Ascending aorta (tissue), 2 donors: ENCODE measurements at regions not wholly inside any gene's neighbourhood (a gene's known extent, or its start where the extent isn't known, plus 50 kb on each side); places are given as distances from the start of the nearest gene placed in this dataset.
"Not testable (repeated sequence)": the region's sequence is repeated elsewhere in the genome, so short reads cannot be mapped to it uniquely, and the experiment has no call there.

ENCODE experiments used
- DNase-seq, 2 donors: peaks; one replicate each; pipeline ENCODE4 v3.0.0-alpha.2; 2019; ENCODE audit warnings: low spot score in 2 of 2
- H3K27ac ChIP-seq, 2 donors: fragments of 200-600 bp; sonication (generic); one replicate each; pipeline ENCODE4 v1.5.1; 2016 to 2017; ENCODE audit warnings: mild to moderate bottlenecking in 1 of 2
- H3K27me3 ChIP-seq: fragments of 200-600 bp; sonication (generic); one replicate; pipeline ENCODE4 v1.5.1; 2017
- H3K36me3 ChIP-seq, 2 donors: fragments of 200-600 bp; sonication (generic); one replicate each; pipeline ENCODE4 v1.5.1; 2016
- H3K4me1 ChIP-seq, 2 donors: fragments of 200-600 bp; sonication (generic); one replicate each; pipeline ENCODE4 v1.5.1; 2016 to 2017; ENCODE audit warnings: mild to moderate bottlenecking in 1 of 2
- H3K4me3 ChIP-seq, 2 donors: fragments of 200-600 bp; sonication (generic); one replicate each; pipeline ENCODE4 v1.5.1; 2016 to 2017; ENCODE audit warnings: mild to moderate bottlenecking in 1 of 2
- H3K9me3 ChIP-seq, 2 donors: fragments of 200-600 bp; sonication (generic); one replicate each; pipeline ENCODE4 v1.5.1; 2016
- intact Hi-C: fragments of 100-400 bp; cut with DNase I; formaldehyde crosslinking; loops from one replicate; pipeline ENCODE4 v1.15.1; 2023
- TF ChIP-seq, protein P1 (sequence below), 3 experiments: fragments of 200-600 bp in 2 of 3; fragments of 450-650 bp in 1 of 3; sonication (generic) in 2 of 3; IDR thresholded peaks; one replicate each; pipeline ENCODE4 v1.5.1; 2016 to 2019; ENCODE audit warnings: antibody characterized with exemption in 3 of 3, mild to moderate bottlenecking in 1 of 3, moderate library complexity in 1 of 3

DNA sequence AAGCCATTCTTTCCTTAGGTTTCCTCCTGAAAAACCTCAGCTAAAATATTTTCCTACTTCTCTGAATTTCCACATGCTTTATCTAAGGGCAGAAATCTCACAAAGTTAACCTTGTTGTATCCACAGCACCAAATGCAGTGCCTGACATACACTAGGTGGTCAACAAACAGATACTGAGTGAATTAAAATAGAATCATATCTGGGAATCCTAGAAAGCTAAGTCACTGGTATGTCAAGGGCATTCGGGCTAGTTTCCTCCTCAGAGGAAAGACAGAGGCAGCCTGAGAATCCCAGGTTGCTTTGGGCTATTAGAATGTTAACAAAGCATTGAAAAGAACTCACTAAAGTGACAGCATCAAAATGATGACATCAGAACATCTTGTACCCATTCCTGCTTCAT, 132.7 kb upstream of the F13A1 start:
- no peaks in the 10 kb centered on the region for H3K9me3 ChIP-seq
- TF ChIP-seq, protein P1, sequence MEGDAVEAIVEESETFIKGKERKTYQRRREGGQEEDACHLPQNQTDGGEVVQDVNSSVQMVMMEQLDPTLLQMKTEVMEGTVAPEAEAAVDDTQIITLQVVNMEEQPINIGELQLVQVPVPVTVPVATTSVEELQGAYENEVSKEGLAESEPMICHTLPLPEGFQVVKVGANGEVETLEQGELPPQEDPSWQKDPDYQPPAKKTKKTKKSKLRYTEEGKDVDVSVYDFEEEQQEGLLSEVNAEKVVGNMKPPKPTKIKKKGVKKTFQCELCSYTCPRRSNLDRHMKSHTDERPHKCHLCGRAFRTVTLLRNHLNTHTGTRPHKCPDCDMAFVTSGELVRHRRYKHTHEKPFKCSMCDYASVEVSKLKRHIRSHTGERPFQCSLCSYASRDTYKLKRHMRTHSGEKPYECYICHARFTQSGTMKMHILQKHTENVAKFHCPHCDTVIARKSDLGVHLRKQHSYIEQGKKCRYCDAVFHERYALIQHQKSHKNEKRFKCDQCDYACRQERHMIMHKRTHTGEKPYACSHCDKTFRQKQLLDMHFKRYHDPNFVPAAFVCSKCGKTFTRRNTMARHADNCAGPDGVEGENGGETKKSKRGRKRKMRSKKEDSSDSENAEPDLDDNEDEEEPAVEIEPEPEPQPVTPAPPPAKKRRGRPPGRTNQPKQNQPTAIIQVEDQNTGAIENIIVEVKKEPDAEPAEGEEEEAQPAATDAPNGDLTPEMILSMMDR (IDR thresholded peaks at IDR 0.05) = no peak
- H3K36me3 ChIP-seq = no peaks in the 10 kb centered on the region
- no peak overlapping the region for H3K4me3 ChIP-seq
- intact Hi-C loops = no loop called here
- peaks cover 0 to 3% of the 10 kb centered on the region in 2 donors for H3K4me1 ChIP-seq
- DNase-seq = no peak
- H3K27me3 ChIP-seq = no peaks in the 10 kb centered on the region
- H3K27ac ChIP-seq = no peak overlapping the region

DNA sequence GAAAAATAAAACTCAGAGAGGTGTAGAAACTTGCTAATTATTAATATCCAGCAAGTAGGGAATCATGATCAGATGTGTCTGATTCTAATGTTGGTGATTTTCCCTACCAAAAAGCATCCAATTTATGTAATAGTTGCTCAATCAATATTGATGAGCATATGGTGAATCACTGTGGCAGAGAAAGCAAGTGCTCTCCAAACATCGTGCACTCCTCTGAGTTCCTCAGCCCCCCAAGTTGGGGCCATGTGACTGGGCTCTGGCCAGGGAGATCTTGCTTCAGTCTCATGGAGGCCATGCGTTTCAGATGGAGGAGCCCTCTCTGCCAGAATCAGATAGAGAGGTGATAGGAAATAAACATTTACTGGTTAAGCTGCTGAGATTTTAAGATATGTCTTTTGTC, 133.2 kb upstream of the LY86 start:
- no peak for DNase-seq
- peaks cover 0 to 3% of the 10 kb centered on the region in 2 donors for H3K4me1 ChIP-seq
- no peaks in the 10 kb centered on the region for H3K9me3 ChIP-seq
- no peak overlapping the region for H3K4me3 ChIP-seq
- no peak overlapping the region for H3K27ac ChIP-seq
- H3K36me3 ChIP-seq = no peaks in the 10 kb centered on the region
- H3K27me3 ChIP-seq = no peaks in the 10 kb centered on the region
- intact Hi-C loops = no loop called here
- TF ChIP-seq, protein P1 (IDR thresholded peaks at IDR 0.05) = no peak

- TF ChIP-seq, protein P1 (IDR thresholded peaks at IDR 0.05) = no peak
These were observed 130.3 kb upstream of the LY86 start for GRCh38 chr6:6458172-6458571.

GRCh38 chr6:6459963-6460362, 128.6 kb upstream of the LY86 start:
- intact Hi-C loops, H3K4me1 ChIP-seq, H3K9me3 ChIP-seq, DNase-seq, H3K36me3 ChIP-seq, H3K27ac ChIP-seq, H3K27me3 ChIP-seq, H3K4me3 ChIP-seq: not testable (repeated sequence)

More at GRCh38 chr6:6458172-6458571, 130.3 kb upstream of the LY86 start:
- Histone ChIP-seq H3K4me3 (no peak overlapping the region), H3K27ac (no peak overlapping the region), H3K9me3 (no peaks in the 10 kb centered on the region), H3K27me3 (no peaks in the 10 kb centered on the region), H3K4me1 (no peaks in the 10 kb centered on the region), H3K36me3 (no peaks in the 10 kb centered on the region)
- DNase-seq = no peak
- intact Hi-C loops = no loop called here

GRCh38 chr6:6460416-6460815, 128.1 kb upstream of the LY86 start:
- DNase-seq = no peak
- intact Hi-C loops = no loop called here
- H3K9me3 ChIP-seq = no peaks in the 10 kb centered on the region
- H3K27me3 ChIP-seq = no peaks in the 10 kb centered on the region
- no peak overlapping the region for H3K27ac ChIP-seq
- no peaks in the 10 kb centered on the region for H3K36me3 ChIP-seq
- TF ChIP-seq, protein P1 (IDR thresholded peaks at IDR 0.05) = no peak
- H3K4me1 ChIP-seq = no peaks in the 10 kb centered on the region
- no peak overlapping the region for H3K4me3 ChIP-seq

DNA sequence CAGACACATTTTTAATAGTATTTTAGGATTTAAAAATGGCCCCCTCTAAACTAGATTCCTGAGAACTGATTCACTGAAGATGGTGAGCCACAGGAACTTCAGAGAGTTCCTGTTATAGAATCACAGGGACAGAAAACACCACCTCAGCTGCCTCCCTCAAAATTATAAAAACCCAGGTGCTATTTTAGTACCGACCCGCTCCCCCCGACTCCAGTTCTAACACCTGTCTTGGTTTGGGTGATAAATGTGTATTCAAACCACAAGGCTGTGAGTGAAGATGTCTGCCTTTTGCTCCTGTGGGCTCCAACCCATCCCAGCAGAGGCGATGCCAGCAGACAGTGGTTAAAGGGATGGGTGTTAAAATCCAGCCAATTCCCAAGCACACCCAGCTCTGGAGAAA, 127.4 kb upstream of the LY86 start:
- no peak overlapping the region for H3K4me3 ChIP-seq
- intact Hi-C loops = no loop called here
- H3K4me1 ChIP-seq = no peaks in the 10 kb centered on the region
- no peaks in the 10 kb centered on the region for H3K9me3 ChIP-seq
- no peak overlapping the region for H3K27ac ChIP-seq
- no peaks in the 10 kb centered on the region for H3K27me3 ChIP-seq
- no peak for DNase-seq
- no peaks in the 10 kb centered on the region for H3K36me3 ChIP-seq
- TF ChIP-seq, protein P1 (IDR thresholded peaks at IDR 0.05) = no peak
